ENCODE measurements at regions not wholly inside any gene's neighbourhood (a gene's known extent, or its start where the extent isn't known, plus 50 kb on each side); places are given as distances from the start of the nearest gene placed in this dataset.

DNA sequence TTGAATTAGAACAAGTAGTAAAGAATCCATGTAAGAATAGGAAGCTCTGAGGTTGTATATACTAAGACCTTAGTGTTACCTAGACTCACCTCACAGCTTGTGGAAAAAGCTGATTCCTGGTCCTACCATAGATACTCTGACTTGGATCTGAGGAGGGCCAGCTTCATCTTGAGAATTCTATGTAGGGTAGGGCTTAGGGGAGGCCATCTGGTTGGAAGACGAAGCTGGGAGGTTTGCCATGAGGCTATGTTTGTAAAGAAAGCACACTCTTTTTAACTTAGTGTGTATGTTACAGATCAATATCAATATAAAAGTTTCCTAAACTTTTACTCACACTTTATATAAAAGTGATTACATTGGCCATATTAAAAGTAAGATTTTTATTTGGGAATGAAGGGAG, 77.1 kb upstream of the GALNT5 start:
- Histone ChIP-seq H3K36me3 (no peaks in the 10 kb centered on the region), H3K4me3 (no peak overlapping the region), H3K9me3 (peaks cover 0 to 5% (median 0%) of the 10 kb centered on the region in 4 donors), H3K27me3 (no peaks in the 10 kb centered on the region), H3K4me1 (peaks cover 0 to 9% (median 1%) of the 10 kb centered on the region in 4 donors), H3K27ac (no peak overlapping the region)
- DNase-seq (ENCODE audit: low spot score in 2 of 2), result no peak
- TF ChIP-seq, protein P1, sequence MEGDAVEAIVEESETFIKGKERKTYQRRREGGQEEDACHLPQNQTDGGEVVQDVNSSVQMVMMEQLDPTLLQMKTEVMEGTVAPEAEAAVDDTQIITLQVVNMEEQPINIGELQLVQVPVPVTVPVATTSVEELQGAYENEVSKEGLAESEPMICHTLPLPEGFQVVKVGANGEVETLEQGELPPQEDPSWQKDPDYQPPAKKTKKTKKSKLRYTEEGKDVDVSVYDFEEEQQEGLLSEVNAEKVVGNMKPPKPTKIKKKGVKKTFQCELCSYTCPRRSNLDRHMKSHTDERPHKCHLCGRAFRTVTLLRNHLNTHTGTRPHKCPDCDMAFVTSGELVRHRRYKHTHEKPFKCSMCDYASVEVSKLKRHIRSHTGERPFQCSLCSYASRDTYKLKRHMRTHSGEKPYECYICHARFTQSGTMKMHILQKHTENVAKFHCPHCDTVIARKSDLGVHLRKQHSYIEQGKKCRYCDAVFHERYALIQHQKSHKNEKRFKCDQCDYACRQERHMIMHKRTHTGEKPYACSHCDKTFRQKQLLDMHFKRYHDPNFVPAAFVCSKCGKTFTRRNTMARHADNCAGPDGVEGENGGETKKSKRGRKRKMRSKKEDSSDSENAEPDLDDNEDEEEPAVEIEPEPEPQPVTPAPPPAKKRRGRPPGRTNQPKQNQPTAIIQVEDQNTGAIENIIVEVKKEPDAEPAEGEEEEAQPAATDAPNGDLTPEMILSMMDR (IDR thresholded peaks at IDR 0.05), result no peak
- WGBS, 2 donors, result 91 to 100% methylated on average over 1 of the region's 1 CpG

DNA sequence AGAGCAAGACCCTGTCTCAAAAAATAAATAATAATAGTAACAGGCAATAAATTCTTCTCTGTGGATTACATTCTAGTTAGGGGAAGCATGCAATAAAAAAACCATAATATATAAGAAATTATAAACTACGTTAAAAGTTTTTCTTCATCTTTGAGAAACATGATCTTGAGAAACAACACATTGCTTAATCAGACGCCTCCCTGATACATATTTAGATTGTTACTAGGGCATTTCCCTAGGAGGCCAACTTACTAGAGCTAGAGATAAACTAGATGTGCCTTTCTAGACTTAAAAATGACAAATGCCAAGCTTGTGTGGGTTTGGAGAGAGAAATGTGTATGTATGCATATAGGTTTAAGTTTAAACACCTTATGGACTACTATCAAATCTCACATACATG, 76.3 kb upstream of the GALNT5 start:
- TF ChIP-seq EP300 (IDR thresholded peaks at IDR 0.05), result no peak
- TF ChIP-seq, protein P1 (IDR thresholded peaks at IDR 0.05), result no peak
- no peak for TF ChIP-seq POLR2A (IDR thresholded peaks at IDR 0.05)
- Histone ChIP-seq H3K27me3 (no peaks in the 10 kb centered on the region), H3K9me3 (peaks cover 0 to 4% (median 0%) of the 10 kb centered on the region in 4 donors), H3K4me3 (no peak overlapping the region), H3K4me1 (peaks cover 0 to 9% (median 1%) of the 10 kb centered on the region in 4 donors), H3K27ac (peak overlapping the region in 1 of 4 donors; percentile 37), H3K36me3 (no peaks in the 10 kb centered on the region)
- no peak for DNase-seq (ENCODE audit: low spot score in 2 of 2)
- WGBS, 2 donors, result 72 to 79% methylated on average over 2 of the region's 2 CpGs

DNA sequence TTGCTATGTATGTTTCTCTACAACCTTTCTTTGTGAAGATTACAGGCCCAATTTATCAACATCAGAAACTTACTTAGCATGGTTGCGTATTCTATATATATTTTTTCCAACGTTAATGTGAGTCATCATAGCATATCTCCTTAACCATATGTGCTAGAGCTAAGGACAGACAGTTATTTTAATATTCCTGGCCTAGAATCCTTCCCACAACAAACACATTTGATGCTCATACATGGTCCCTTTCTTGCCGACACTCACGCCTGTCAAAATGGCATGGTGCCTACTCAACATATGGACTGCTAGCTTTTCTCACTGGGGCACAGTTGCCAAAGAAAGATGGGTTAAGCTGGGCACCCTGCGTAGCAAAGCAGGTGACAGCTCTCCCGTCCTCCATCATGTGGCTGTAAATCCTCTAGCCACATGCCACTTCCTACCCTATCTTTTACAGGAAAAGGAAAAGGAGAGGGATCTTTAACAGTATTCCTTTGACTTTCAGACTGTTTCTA, 75.2 kb upstream of the GALNT5 start:
- peaks cover 0 to 9% (median 1%) of the 10 kb centered on the region in 4 donors for H3K4me1 ChIP-seq
- H3K27me3 ChIP-seq, result no peaks in the 10 kb centered on the region
- no peak overlapping the region for H3K4me3 ChIP-seq
- no peaks in the 10 kb centered on the region for H3K36me3 ChIP-seq
- no peaks in the 10 kb centered on the region for H3K9me3 ChIP-seq
- TF ChIP-seq EP300 (IDR thresholded peaks at IDR 0.05) (no peak), POLR2A (IDR thresholded peaks at IDR 0.05) (no peak)
- TF ChIP-seq, protein P1 (IDR thresholded peaks at IDR 0.05), result no peak
- 86% methylated on average over 6 of the region's 6 CpGs for WGBS, 2 donors
- H3K27ac ChIP-seq, result peak overlapping the region in 1 of 4 donors; percentile 46
- DNase-seq (ENCODE audit: low spot score in 2 of 2), result no peak

DNA sequence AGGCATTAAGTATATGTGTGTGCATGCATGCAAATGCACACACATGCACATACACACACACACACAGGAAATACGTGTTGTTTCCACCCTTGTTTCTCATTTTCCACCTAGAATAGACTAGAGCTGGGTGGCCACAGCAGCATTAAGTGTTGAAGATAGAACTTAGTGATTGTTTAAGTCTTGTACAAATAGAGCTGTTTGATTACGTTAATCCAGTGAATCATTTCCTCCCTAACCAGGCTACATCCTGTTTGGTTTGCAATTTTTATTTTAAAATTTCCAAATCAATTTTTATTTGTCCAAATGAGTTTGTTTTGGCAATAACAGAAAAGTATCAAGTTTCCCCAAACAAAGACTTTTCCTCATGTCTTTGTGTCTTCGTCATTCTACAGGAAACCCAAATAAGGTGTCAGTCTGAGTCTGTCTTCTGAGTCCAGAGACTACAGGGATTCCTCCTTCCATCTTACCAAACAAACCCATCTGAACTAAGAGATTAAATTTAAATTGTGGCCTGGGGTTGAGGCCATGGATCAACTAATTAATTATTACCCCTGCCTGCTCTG, 74.6 kb upstream of the GALNT5 start:
- peaks cover 0 to 9% (median 1%) of the 10 kb centered on the region in 4 donors for H3K4me1 ChIP-seq
- H3K4me3 ChIP-seq, result no peak overlapping the region
- H3K27ac ChIP-seq, result peak overlapping the region in 2 of 4 donors; percentile 46 to 75

More for the DNA sequence above, 74.6 kb upstream of the GALNT5 start:
- WGBS, 2 donors, result 42 to 44% methylated on average over 3 of the region's 3 CpGs
- Histone ChIP-seq H3K27me3 (no peaks in the 10 kb centered on the region), H3K9me3 (no peaks in the 10 kb centered on the region), H3K36me3 (no peaks in the 10 kb centered on the region)
- TF ChIP-seq POLR2A (IDR thresholded peaks at IDR 0.05) (no peak), EP300 (IDR thresholded peaks at IDR 0.05) (no peak)
- TF ChIP-seq, protein P1 (IDR thresholded peaks at IDR 0.05), result no peak
- no peak for DNase-seq (ENCODE audit: low spot score in 2 of 2)

Data from tibial nerve (tissue), 4 donors.